Lung (tissue), 11 donors: ENCODE measurements at regions not wholly inside any gene's neighbourhood (a gene's known extent, or its start where the extent isn't known, plus 50 kb on each side); places are given as distances from the start of the nearest gene placed in this dataset.

ENCODE experiments used
- ATAC-seq: fragments of 200-7000 bp; cut with Tn5 transposase; one replicate; pipeline ENCODE4 v1.9.1; 2020; ENCODE audit warnings: moderate number of reproducible peaks; ENCODE audit not compliant: insufficient read depth, low FRiP score
- DNase-seq, 3 donors: peaks; one replicate each; pipeline ENCODE4 v3.0.0-alpha.2; 2013 to 2017
- H3K27ac ChIP-seq, 2 donors: one replicate each; pipeline ENCODE4 v1.5.1; 2013; ENCODE audit warnings: mild to moderate bottlenecking in 2 of 2, moderate library complexity in 2 of 2, control low read depth in 1 of 2, inconsistent platforms in 1 of 2, low read depth in 1 of 2, low read length in 1 of 2
- H3K27me3 ChIP-seq, 3 donors: one replicate each; pipeline ENCODE4 v1.5.1; 2013; ENCODE audit warnings: low read length in 2 of 3; ENCODE audit not compliant: control insufficient read depth in 3 of 3, insufficient read depth in 3 of 3
- H3K36me3 ChIP-seq, 4 donors: one replicate each; pipeline ENCODE4 v1.5.1; 2013; ENCODE audit warnings: low read length in 4 of 4, mild to moderate bottlenecking in 1 of 4, moderate library complexity in 1 of 4; ENCODE audit not compliant: control insufficient read depth in 4 of 4, insufficient read depth in 4 of 4
- H3K4me1 ChIP-seq, 5 donors: one replicate each; pipeline ENCODE4 v1.5.1; 2013; ENCODE audit warnings: low read length in 5 of 5, mild to moderate bottlenecking in 2 of 5, moderate library complexity in 1 of 5; ENCODE audit not compliant: control insufficient read depth in 5 of 5, insufficient read depth in 5 of 5
- H3K4me3 ChIP-seq: one replicate; pipeline ENCODE4 v1.5.1; 2013; ENCODE audit warnings: mild to moderate bottlenecking, control low read depth, moderate library complexity
- H3K9ac ChIP-seq, 2 donors: one replicate each; pipeline ENCODE4 v1.5.1; 2013; ENCODE audit warnings: low read length in 2 of 2, control low read depth in 1 of 2; ENCODE audit not compliant: insufficient read depth in 1 of 2
- H3K9me3 ChIP-seq, 4 donors: one replicate each; pipeline ENCODE4 v1.5.1; 2013; ENCODE audit warnings: low read length in 3 of 4, mild to moderate bottlenecking in 1 of 4, moderate library complexity in 1 of 4; ENCODE audit not compliant: control insufficient read depth in 4 of 4, insufficient read depth in 3 of 4
- WGBS, 2 donors: extraction: QIAGEN DNeasy Blood & Tissue Kit; methylation state at CpG; one replicate each; pipeline ENCODE4 v1.1.7; 2013; 5-methylcytosine and 5-hydroxymethylcytosine counted together
- TF ChIP-seq, protein P1 (sequence below): IDR thresholded peaks from 2 replicates; pipeline ENCODE4 v1.5.1; 2012; ENCODE audit warnings: mild to moderate bottlenecking; ENCODE audit errors: control extremely low read depth, extremely low read depth
- donor health status: control.
- donor health status: control.
- donor health status: Bipolar disorder and iron deficiency.
- donor health status: healthy.
- donor health status: DM: yes; HTN: yes; CAD: no.

DNA sequence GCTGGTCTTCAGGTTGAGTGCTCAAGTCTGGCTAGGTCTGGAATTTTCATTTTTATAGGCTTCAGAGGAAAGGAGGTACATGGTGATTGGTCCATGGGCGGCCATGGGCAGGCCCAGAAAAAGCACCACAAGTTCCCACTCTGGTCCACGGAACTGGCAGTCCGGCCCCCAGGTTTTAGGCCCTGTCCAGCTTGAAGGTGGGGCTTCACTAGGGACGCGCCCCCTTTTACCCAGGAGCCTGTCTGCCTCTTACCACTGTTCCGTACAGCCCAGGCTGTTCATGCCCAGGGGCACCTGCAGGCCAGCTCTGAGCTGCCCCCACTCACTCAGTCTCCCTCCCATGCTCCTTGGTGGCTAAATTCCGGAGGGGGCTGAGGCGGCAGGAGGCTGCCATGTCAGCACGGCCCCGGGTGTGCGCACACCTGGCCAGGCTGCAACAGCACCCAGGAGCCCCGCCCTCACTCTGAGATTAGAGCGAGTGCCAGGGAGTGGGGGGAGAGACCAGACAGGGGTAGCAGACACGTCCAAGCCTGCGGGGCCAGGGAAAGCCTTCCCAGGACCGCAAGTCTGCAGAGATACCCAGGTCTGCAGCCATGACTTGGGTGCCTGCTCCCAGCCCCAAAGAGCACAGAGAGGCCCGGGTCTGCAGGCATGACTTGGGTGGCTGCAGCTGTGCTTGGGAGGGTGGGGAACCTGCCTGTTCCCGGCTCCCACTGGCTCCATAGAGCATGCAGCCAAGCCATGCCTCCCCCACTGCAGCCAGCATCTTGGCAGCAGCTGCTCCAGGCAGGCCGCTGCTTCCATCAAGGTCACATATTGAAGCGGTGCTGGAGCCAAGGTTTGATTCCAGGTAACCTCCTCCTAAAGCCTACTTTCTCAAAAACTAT, 390.2 kb upstream of the SGCD start:
- Histone ChIP-seq H3K9ac (no peak overlapping the region), H3K9me3 (no peaks in the 10 kb centered on the region), H3K27ac (no peak overlapping the region), H3K4me3 (no peak overlapping the region), H3K4me1 (no peaks in the 10 kb centered on the region), H3K36me3 (no peaks in the 10 kb centered on the region), H3K27me3 (peaks cover 0 to 1% (median 0%) of the 10 kb centered on the region in 3 donors)
- ATAC-seq (no peak), DNase-seq (no peak)
- TF ChIP-seq, protein P1, sequence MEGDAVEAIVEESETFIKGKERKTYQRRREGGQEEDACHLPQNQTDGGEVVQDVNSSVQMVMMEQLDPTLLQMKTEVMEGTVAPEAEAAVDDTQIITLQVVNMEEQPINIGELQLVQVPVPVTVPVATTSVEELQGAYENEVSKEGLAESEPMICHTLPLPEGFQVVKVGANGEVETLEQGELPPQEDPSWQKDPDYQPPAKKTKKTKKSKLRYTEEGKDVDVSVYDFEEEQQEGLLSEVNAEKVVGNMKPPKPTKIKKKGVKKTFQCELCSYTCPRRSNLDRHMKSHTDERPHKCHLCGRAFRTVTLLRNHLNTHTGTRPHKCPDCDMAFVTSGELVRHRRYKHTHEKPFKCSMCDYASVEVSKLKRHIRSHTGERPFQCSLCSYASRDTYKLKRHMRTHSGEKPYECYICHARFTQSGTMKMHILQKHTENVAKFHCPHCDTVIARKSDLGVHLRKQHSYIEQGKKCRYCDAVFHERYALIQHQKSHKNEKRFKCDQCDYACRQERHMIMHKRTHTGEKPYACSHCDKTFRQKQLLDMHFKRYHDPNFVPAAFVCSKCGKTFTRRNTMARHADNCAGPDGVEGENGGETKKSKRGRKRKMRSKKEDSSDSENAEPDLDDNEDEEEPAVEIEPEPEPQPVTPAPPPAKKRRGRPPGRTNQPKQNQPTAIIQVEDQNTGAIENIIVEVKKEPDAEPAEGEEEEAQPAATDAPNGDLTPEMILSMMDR = no peak
- 81 to 89% methylated on average over 20 of the region's 20 CpGs for WGBS, 2 donors

DNA sequence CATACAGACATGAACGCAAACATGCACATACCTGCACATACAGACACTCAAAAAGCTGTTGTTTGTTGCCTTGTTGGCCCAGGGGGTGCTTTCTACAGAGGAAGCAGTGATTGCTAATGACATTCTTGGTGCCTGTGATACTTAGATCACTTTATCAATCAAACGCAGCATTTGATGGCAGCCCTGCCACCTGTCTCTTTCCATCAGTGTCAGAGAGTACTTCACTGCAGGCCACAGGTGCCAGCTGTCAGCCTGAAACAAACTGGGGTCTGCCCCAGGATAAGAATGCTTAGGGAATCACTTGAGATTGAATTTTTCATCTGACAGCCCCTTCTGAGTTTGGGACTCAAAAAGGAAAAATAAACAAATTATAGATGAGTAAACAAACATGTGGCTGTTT, 388.9 kb upstream of the SGCD start:
- Histone ChIP-seq H3K9ac (no peak overlapping the region), H3K9me3 (no peaks in the 10 kb centered on the region), H3K4me1 (no peaks in the 10 kb centered on the region), H3K27ac (no peak overlapping the region), H3K4me3 (no peak overlapping the region), H3K27me3 (no peaks in the 10 kb centered on the region), H3K36me3 (no peaks in the 10 kb centered on the region)
- DNase-seq = no peak
- TF ChIP-seq, protein P1 = no peak
- ATAC-seq = no peak
- WGBS, 2 donors = 71 to 80% methylated on average over 2 of the region's 2 CpGs

DNA sequence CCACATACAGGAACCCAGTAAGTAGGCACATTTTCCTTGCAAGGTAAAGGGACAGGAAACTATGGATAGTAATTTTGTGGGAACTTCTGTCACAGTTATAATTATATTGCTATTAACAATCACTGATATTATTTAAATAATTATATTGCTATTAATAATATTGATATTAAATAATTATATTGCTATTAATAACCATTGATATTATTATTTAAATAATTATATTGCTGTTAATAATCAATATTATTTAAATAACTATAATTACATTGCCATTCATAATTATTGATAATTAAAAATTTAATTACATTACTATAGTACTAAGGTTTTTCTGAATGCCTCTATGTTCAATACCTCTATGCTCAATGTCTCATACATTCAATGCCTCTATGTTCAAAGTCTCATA, 385.6 kb upstream of the SGCD start:
- H3K4me1 ChIP-seq = no peaks in the 10 kb centered on the region
- no peaks in the 10 kb centered on the region for H3K36me3 ChIP-seq
- TF ChIP-seq, protein P1 = no peak
- ATAC-seq = no peak
- H3K9ac ChIP-seq = no peak overlapping the region
- H3K4me3 ChIP-seq = no peak overlapping the region
- H3K27me3 ChIP-seq = no peaks in the 10 kb centered on the region
- no peak for DNase-seq
- no peaks in the 10 kb centered on the region for H3K9me3 ChIP-seq
- no peak overlapping the region for H3K27ac ChIP-seq
